ENCODE measurements at regions not wholly inside any gene's neighbourhood (a gene's known extent, or its start where the extent isn't known, plus 50 kb on each side); places are given as distances from the start of the nearest gene placed in this dataset.

GRCh38 chr4:3372933-3373465 is 68.8 kb upstream of the HGFAC start:
- no peak for TF ChIP-seq JUND (IDR thresholded peaks at IDR 0.05)
- TF ChIP-seq CTCF (IDR thresholded peaks at IDR 0.05): no peak
- TF ChIP-seq POLR2AphosphoS5 (IDR thresholded peaks at IDR 0.05; ENCODE audit: low read depth, low read length): no peak
- no peak for TF ChIP-seq ZBTB33 (IDR thresholded peaks at IDR 0.05; ENCODE audit: borderline replicate concordance, low read depth)
- no peak for TF ChIP-seq RAD21 (IDR thresholded peaks at IDR 0.05; ENCODE audit: low read length)
- no peak for TF ChIP-seq TEAD4 (IDR thresholded peaks at IDR 0.05; ENCODE audit: borderline replicate concordance, insufficient read depth)
- TF ChIP-seq FOSL2 (IDR thresholded peaks at IDR 0.05; ENCODE audit: borderline replicate concordance, low read depth): no peak
- no peak for TF ChIP-seq TCF12 (IDR thresholded peaks at IDR 0.05)
- no peak for TF ChIP-seq MXI1 (IDR thresholded peaks at IDR 0.05; ENCODE audit: low read depth, low read length)
- TF ChIP-seq NFIC (IDR thresholded peaks at IDR 0.05; ENCODE audit: borderline replicate concordance): no peak
- no peak for TF ChIP-seq SMC3 (IDR thresholded peaks at IDR 0.05; ENCODE audit: low read depth, low read length)
- no peaks in the 10 kb centered on the region for H3K9me3 ChIP-seq
- no peak for DNase-seq
- H3K9ac ChIP-seq: no peak overlapping the region
- H3K9me2 ChIP-seq: no peaks in the 10 kb centered on the region
- H3K27me3 ChIP-seq (ENCODE audit: insufficient read depth): no peaks in the 10 kb centered on the region
- peaks cover 19 to 34% of the 10 kb centered on the region in 2 experiments for H3K4me1 ChIP-seq (ENCODE audit: control insufficient read depth in 1 of 2, insufficient read depth in 2 of 2, low read depth in 1 of 2, low read length in 1 of 2)
- WGBS (ENCODE audit: low lambda C conversion rate): 94% methylated on average over 21 of the region's 28 CpGs
- POLR2A ChIA-PET: no interaction called here
- H3F3A ChIP-seq (replicated peaks; ENCODE audit: insufficient read depth): peaks cover 29% of the 10 kb centered on the region
- H2AFZ ChIP-seq (ENCODE audit: low read depth): no peak overlapping the region
- no peak overlapping the region for H3K4me3 ChIP-seq (ENCODE audit: low read depth in 2 of 2, low read length in 1 of 2)
- H3K4me2 ChIP-seq: no peak overlapping the region
- H3K36me3 ChIP-seq (replicated peaks in 1 of 2; ENCODE audit: control insufficient read depth in 1 of 2, insufficient read depth in 2 of 2, low read length in 1 of 2): peaks cover 0 to 12% of the 10 kb centered on the region in 2 experiments
- no peak overlapping the region for H3K27ac ChIP-seq (ENCODE audit: low read depth in 2 of 2, low read length in 1 of 2)
- peaks cover 50% of the 10 kb centered on the region for H3K79me2 ChIP-seq (ENCODE audit: insufficient read depth)
- H4K20me1 ChIP-seq (ENCODE audit: insufficient read depth): peaks cover 25% of the 10 kb centered on the region
- CTCF ChIA-PET: no interaction called here

- peaks cover 0 to 15% of the 10 kb centered on the region in 2 experiments for H3K36me3 ChIP-seq (replicated peaks in 1 of 2; ENCODE audit: control insufficient read depth in 1 of 2, insufficient read depth in 2 of 2, low read length in 1 of 2)
- peaks cover 51% of the 10 kb centered on the region for H3K79me2 ChIP-seq (ENCODE audit: insufficient read depth)
- POLR2A ChIA-PET: no interaction called here
- H3K9ac ChIP-seq: no peak overlapping the region
- no peaks in the 10 kb centered on the region for H3K9me3 ChIP-seq
- no peak overlapping the region for H3K4me3 ChIP-seq (ENCODE audit: low read depth in 2 of 2, low read length in 1 of 2)
- no peak overlapping the region for H3K27ac ChIP-seq (ENCODE audit: low read depth in 2 of 2, low read length in 1 of 2)
- no peak overlapping the region for H3K4me2 ChIP-seq
- no peak for DNase-seq
- peaks cover 18 to 34% of the 10 kb centered on the region in 2 experiments for H3K4me1 ChIP-seq (ENCODE audit: control insufficient read depth in 1 of 2, insufficient read depth in 2 of 2, low read depth in 1 of 2, low read length in 1 of 2)
- peaks cover 25% of the 10 kb centered on the region for H4K20me1 ChIP-seq (ENCODE audit: insufficient read depth)
- no peaks in the 10 kb centered on the region for H3K27me3 ChIP-seq (ENCODE audit: insufficient read depth)
- WGBS (ENCODE audit: low lambda C conversion rate): 98% methylated on average over 19 of the region's 19 CpGs
- H2AFZ ChIP-seq (ENCODE audit: low read depth): no peak overlapping the region
- CTCF ChIA-PET: no interaction called here
- H3K9me2 ChIP-seq: no peaks in the 10 kb centered on the region
- peaks cover 30% of the 10 kb centered on the region for H3F3A ChIP-seq (replicated peaks; ENCODE audit: insufficient read depth)
- TF ChIP-seq EP300 (IDR thresholded peaks at IDR 0.05; ENCODE audit: borderline replicate concordance in 1 of 2, low read depth in 1 of 2, low read length in 1 of 2) (no peak), SIN3A (IDR thresholded peaks at IDR 0.05; ENCODE audit: borderline replicate concordance, low read depth, low read length) (no peak), RCOR1 (IDR thresholded peaks at IDR 0.05; ENCODE audit: low read length) (no peak), JUND (IDR thresholded peaks at IDR 0.05) (no peak), TAF1 (IDR thresholded peaks at IDR 0.05; ENCODE audit: borderline replicate concordance, low read depth, low read length) (no peak), FOXM1 (IDR thresholded peaks at IDR 0.05; ENCODE audit: low read depth) (no peak), MAX (IDR thresholded peaks at IDR 0.05; ENCODE audit: low read depth) (no peak), CHD2 (IDR thresholded peaks at IDR 0.05; ENCODE audit: low read length, partially characterized antibody) (no peak), RFX5 (IDR thresholded peaks at IDR 0.05; ENCODE audit: low read length) (no peak), GABPA (IDR thresholded peaks at IDR 0.05; ENCODE audit: low read depth) (no peak), MXI1 (IDR thresholded peaks at IDR 0.05; ENCODE audit: low read depth, low read length) (no peak), ELF1 (IDR thresholded peaks at IDR 0.05) (no peak), MEF2A (IDR thresholded peaks at IDR 0.05; ENCODE audit: borderline replicate concordance, low read depth) (no peak), NRF1 (IDR thresholded peaks at IDR 0.05; ENCODE audit: low read depth, low read length) (no peak), USF2 (IDR thresholded peaks at IDR 0.05; ENCODE audit: borderline replicate concordance, low read depth, low read length) (no peak), FOXJ3 (CRISPR knock-in tag; IDR thresholded peaks at IDR 0.05) (no peak), YY1 (IDR thresholded peaks at IDR 0.05; ENCODE audit: low read depth) (no peak), EZH2phosphoT487 (IDR thresholded peaks at IDR 0.05; ENCODE audit: borderline replicate concordance, low read depth) (no peak)
Measured at GRCh38 chr4:3373468-3373867, 68.3 kb upstream of the HGFAC start.

Data from SK-N-SH (cell line).